Left forelimb (tissue), 1 donor: ENCODE measurements at regions not wholly inside any gene's neighbourhood (a gene's known extent, or its start where the extent isn't known, plus 50 kb on each side); places are given as distances from the start of the nearest gene placed in this dataset.

ENCODE experiments used
- DNase-seq: peaks from one replicate; pipeline ENCODE4 v3.0.0-alpha.2; 2018; ENCODE audit warnings: low spot score

- DNase-seq = no peak
These were observed 315.8 kb downstream of the SH3GL2 start for GRCh38 chr9:17894501-17895160.

- no peak for DNase-seq
These were observed 321.7 kb downstream of the SH3GL2 start for GRCh38 chr9:17900606-17901005.

- DNase-seq = no peak
These were observed 326.5 kb downstream of the SH3GL2 start for GRCh38 chr9:17905366-17905765.

- DNase-seq = no peak
These were observed 326.9 kb downstream of the SH3GL2 start for GRCh38 chr9:17905781-17906175.

GRCh38 chr9:17906176-17906840, 327.4 kb downstream of the SH3GL2 start:
- DNase-seq = peak; percentile 76

GRCh38 chr9:17906841-17907778, 328.2 kb downstream of the SH3GL2 start:
- DNase-seq = peak; percentile 68

GRCh38 chr9:17907779-17908508, 329.1 kb downstream of the SH3GL2 start:
- no peak for DNase-seq

DNA sequence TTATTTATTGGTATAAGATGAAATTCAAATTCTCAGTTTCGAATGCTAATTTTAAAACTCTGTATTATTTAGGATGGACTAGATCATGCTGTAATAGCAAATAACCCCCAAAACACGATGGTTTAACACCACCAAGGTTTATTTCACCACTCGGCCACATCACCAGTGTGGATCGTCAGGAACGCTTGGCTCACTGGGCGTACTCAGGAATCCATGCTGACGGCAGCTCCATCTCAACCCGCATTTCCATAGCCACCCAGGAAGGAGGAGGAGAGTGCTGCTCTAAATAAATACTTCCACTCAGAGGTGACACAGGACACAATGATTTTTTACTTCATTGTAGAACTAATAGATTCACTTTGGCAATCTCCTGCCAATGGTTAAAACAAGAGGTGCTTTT, 347.4 kb downstream of the SH3GL2 start:
- DNase-seq = no peak

GRCh38 chr9:17927616-17928015, 348.8 kb downstream of the SH3GL2 start:
- no peak for DNase-seq

DNA sequence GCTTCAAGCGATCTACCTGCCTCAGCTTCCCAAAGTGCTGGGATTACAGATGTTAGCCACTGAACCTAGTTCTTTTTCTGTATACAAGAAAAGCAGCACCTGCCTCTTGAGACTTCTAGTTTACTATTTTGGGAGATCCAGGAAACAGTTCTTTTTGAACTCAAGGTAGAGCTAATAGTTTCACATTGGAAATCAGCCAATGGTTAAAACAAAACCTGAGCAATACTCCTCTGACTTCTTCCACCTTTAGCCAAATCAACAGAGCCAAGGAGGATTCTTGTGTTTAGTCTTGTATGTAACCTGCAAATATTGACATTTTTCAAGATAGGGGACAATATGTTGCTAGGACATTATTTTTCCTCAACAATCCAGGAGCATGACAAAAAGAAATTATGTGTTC, 349.4 kb downstream of the SH3GL2 start:
- no peak for DNase-seq

GRCh38 chr9:17928768-17929167, 349.9 kb downstream of the SH3GL2 start:
- DNase-seq = no peak

DNA sequence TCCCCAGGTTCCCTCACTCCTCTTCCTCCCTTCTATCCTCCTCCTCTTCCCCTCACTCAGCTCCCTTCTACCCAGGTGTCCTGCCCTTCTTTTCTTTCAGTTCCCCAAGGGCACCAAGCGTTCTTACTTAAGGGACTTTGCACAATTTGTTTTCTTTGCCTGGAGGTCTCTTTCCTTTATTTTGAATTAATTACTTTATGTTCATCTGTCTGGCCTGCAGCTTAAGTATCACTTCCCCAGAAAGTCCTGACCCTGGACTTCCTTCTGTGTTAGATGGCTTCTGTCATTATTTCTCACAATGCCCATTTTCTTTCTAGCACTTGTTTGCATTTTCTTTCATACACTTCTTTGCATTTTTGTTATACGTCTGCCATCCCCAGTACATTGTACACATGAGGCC, 350.6 kb downstream of the SH3GL2 start:
- DNase-seq = no peak

DNA sequence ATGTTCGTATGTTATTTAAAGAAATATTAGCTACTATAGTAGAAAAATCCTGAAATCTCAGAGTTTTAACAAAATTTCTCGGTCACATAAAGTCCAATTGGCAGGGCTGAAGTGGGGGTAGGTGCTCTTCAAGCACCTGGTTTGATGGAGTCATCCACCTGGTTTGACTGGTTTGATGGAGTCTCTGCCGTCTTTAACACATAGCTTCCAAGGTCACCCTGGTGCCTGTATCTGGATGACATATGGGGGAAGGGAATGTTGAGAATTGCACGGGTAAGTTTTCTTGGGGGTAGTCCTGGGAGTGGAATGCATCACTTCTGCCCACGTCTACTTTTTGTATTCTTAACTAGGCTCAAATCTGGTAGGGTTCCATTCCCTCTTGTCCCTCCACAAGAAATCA, 351.2 kb downstream of the SH3GL2 start:
- DNase-seq = no peak

- no peak for DNase-seq
These were observed 357.5 kb downstream of the SH3GL2 start for GRCh38 chr9:17936365-17936764.

DNA sequence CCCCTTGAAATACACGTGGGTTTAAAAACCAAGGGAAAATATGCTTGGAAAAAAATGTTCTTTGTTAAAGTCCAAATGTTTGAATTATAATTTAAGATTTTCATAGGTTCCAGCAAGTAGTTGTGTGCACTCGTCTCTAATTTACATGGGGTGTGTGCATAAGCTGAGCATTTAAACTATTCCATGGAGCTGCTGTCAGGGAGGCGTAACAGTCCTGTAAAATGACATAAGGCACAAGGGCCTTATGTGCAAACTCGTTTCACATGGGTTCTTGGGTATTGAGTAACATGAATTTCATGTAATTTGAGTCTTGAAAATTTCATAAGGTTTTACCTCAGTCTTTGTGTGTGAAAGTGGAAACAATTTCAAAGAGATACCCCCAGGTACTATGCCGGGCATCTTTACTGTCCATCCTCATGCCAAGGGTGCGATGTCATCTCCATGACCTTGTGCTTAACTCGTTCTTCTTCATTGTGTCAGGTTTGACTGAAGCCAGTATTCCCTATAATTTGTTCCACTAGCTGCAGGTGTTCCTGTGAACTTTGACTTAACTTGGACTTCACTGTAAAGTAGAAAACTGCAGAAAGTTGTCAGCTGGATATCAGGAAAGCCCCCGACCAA, 359.3 kb downstream of the SH3GL2 start:
- DNase-seq = no peak

GRCh38 chr9:17942498-17942897, 363.6 kb downstream of the SH3GL2 start:
- DNase-seq = no peak

GRCh38 chr9:17955409-17955808, 376.5 kb downstream of the SH3GL2 start:
- DNase-seq = no peak

DNA sequence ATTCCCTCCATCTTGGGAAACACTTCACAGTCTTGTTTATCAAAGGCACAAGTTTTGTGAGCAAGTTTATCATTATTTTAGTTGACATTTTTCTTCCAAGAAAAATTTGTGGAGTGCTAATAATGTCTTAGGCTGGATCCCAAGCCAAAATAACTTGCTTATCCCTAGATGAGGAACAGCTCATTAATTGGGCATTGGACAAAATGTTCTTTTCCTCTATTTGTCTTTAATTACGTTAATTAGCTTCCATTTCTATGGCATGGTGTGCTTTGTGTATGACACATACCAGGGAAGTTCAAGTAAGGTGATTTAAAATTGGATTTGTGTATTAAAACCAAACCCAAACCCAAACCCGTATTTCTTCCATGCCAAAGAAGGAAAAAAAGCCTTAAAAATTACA, 379.5 kb downstream of the SH3GL2 start:
- no peak for DNase-seq

DNA sequence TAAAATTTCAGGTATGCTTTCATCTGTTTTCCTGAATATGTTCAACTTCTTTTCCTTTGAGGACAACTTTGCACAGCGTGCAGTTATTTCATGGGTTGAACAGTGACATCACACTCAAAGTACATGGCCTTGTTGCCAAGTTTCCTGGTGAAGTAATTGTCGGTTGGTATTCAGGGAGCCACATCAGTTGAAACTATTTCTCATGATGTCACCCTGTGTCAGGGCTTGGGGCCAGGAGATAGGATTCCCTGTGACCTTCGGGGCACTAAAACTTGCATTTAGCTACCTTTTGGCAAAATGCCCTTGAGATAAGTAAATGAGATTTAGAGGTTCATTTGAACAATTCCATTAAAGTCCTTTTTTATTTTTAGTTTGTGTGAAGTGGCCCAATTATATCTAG, 383.9 kb downstream of the SH3GL2 start:
- DNase-seq = no peak

DNA sequence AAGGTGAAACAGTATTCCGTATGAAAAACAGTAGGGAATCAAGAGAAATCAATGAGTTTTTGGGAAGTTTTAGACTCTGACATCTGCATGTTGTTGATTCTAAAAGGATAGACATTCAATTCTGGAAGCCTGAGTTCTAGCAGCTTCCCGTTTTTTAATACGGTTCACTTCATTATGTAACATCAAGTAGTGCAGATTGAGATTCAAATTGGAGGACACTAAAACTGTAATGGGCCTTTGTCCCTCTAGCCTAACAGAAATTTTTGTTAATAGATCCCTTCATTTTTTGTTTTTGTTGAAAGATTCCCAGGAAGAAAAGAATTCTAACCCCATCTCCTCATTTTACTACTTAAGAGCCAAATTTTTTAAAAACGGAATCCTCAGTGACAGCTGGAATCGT, 384.6 kb downstream of the SH3GL2 start:
- DNase-seq = no peak

DNA sequence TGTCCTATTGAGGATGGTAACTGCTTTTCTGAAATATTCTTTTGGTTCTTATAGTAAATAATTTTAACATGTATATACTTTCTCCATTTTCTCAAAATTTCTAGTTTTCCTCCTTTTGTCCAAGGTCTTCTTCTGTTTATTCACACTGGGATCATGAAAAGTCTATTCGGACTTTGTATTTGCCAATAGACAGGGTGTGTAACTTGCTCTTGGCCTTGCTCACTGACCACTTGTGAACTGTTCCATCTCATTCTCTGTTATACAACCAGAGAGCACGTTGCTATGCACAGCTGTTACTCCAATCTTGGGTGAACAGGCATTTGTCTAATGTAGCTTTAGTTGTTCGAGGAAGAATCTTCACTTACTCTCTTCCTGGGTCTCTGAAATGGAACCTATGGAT, 388.9 kb downstream of the SH3GL2 start:
- DNase-seq = no peak

DNA sequence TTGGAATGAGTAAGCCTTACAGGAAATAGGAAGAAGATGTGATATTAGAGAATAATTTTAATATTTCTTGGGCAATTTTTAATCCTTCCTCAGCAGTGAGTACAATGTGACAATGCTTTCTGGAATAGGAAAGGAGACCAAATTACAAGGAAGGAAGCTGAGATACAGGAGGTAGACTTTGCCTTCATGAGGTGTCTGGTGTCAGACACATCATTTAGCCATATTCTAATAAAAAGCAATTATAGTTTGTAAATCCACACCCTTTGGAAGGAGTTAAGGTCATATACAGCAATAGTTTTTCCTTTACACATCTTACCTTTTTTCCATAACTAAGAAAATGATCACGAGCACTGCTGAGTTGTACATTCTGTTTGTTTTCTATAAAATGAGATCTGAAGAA, 390.4 kb downstream of the SH3GL2 start:
- no peak for DNase-seq
